ENCODE measurements at regions not wholly inside any gene's neighbourhood (a gene's known extent, or its start where the extent isn't known, plus 50 kb on each side); places are given as distances from the start of the nearest gene placed in this dataset.

- TF ChIP-seq CTCF (IDR thresholded peaks at IDR 0.05) (no peak), POLR2A (IDR thresholded peaks at IDR 0.05) (no peak)
Observed at GRCh38 chr2:180646756-180647155, 333.6 kb upstream of the UBE2E3 start.

Data from Peyer's patch (tissue), 4 donors.